OCI-LY7 (cell line): ENCODE measurements at regions not wholly inside any gene's neighbourhood (a gene's known extent, or its start where the extent isn't known, plus 50 kb on each side); places are given as distances from the start of the nearest gene placed in this dataset.

ENCODE experiments used
- CTCF ChIP-seq: fragments of 200-600 bp; sonication (generic); conservative IDR thresholded peaks from 2 replicates; pipeline ENCODE4 v1.5.1; 2014; ENCODE audit warnings: mild to moderate bottlenecking, antibody characterized with exemption, low read length, moderate library complexity, mixed read lengths
- EZH2phosphoT487 ChIP-seq: fragments of 200-600 bp; sonication (generic); IDR thresholded peaks from 2 replicates; pipeline ENCODE4 v1.6.1; 2018; ENCODE audit warnings: low read depth, borderline replicate concordance, mild to moderate bottlenecking, mixed run types, antibody characterized with exemption, low read length, moderate library complexity, mixed read lengths

GRCh38 chr4:161186750-161187149, 977.0 kb downstream of the FSTL5 start:
- TF ChIP-seq CTCF (no peak), EZH2phosphoT487 (no peak)
